H1 (cell line): ENCODE measurements at regions not wholly inside any gene's neighbourhood (a gene's known extent, or its start where the extent isn't known, plus 50 kb on each side); places are given as distances from the start of the nearest gene placed in this dataset.

Source experiments
- CTBP2 ChIP-seq: IDR thresholded peaks from 2 replicates; pipeline ENCODE4 v1.7.0; 2011; ENCODE audit warnings: borderline replicate concordance, mild to moderate bottlenecking, moderate library complexity, mixed read lengths, low read length; ENCODE audit not compliant: insufficient read depth, insufficient read length
- POLR2AphosphoS5 ChIP-seq: IDR thresholded peaks from 2 replicates; pipeline ENCODE4 v1.6.1; 2011; ENCODE audit warnings: low read depth, low read length
- TF ChIP-seq, protein P1 (sequence below): fragments of 300-600 bp; sonication (generic); IDR thresholded peaks from 2 replicates; pipeline ENCODE4 v1.7.1; 2012; ENCODE audit warnings: low read length, moderate library complexity, mild to moderate bottlenecking, inconsistent platforms; ENCODE audit not compliant: insufficient replicate concordance
- TF ChIP-seq, protein P2 (sequence below): IDR thresholded peaks from 2 replicates; pipeline ENCODE4 v1.6.1; 2012; ENCODE audit warnings: inconsistent platforms

DNA sequence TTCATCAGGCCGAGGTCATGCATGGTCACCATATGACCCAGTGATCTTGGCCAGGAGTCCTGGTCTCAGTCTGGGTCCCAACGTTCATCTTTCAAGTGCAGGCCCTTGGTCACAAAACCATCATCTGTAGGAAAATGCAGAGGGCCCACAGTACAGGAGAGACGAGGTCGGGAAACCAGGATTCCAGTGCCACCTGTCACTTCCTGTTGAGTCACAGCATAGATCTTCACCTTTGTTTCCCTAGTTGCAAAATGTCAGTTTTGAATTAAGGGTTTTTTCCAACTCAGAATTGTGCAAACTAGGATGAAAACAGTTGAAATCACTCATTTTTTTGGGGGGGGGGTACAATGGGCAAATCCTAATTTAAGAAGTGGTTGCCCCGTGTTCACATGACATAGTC lies 162.2 kb downstream of the INSIG2 start (continued):
- TF ChIP-seq, protein P1, sequence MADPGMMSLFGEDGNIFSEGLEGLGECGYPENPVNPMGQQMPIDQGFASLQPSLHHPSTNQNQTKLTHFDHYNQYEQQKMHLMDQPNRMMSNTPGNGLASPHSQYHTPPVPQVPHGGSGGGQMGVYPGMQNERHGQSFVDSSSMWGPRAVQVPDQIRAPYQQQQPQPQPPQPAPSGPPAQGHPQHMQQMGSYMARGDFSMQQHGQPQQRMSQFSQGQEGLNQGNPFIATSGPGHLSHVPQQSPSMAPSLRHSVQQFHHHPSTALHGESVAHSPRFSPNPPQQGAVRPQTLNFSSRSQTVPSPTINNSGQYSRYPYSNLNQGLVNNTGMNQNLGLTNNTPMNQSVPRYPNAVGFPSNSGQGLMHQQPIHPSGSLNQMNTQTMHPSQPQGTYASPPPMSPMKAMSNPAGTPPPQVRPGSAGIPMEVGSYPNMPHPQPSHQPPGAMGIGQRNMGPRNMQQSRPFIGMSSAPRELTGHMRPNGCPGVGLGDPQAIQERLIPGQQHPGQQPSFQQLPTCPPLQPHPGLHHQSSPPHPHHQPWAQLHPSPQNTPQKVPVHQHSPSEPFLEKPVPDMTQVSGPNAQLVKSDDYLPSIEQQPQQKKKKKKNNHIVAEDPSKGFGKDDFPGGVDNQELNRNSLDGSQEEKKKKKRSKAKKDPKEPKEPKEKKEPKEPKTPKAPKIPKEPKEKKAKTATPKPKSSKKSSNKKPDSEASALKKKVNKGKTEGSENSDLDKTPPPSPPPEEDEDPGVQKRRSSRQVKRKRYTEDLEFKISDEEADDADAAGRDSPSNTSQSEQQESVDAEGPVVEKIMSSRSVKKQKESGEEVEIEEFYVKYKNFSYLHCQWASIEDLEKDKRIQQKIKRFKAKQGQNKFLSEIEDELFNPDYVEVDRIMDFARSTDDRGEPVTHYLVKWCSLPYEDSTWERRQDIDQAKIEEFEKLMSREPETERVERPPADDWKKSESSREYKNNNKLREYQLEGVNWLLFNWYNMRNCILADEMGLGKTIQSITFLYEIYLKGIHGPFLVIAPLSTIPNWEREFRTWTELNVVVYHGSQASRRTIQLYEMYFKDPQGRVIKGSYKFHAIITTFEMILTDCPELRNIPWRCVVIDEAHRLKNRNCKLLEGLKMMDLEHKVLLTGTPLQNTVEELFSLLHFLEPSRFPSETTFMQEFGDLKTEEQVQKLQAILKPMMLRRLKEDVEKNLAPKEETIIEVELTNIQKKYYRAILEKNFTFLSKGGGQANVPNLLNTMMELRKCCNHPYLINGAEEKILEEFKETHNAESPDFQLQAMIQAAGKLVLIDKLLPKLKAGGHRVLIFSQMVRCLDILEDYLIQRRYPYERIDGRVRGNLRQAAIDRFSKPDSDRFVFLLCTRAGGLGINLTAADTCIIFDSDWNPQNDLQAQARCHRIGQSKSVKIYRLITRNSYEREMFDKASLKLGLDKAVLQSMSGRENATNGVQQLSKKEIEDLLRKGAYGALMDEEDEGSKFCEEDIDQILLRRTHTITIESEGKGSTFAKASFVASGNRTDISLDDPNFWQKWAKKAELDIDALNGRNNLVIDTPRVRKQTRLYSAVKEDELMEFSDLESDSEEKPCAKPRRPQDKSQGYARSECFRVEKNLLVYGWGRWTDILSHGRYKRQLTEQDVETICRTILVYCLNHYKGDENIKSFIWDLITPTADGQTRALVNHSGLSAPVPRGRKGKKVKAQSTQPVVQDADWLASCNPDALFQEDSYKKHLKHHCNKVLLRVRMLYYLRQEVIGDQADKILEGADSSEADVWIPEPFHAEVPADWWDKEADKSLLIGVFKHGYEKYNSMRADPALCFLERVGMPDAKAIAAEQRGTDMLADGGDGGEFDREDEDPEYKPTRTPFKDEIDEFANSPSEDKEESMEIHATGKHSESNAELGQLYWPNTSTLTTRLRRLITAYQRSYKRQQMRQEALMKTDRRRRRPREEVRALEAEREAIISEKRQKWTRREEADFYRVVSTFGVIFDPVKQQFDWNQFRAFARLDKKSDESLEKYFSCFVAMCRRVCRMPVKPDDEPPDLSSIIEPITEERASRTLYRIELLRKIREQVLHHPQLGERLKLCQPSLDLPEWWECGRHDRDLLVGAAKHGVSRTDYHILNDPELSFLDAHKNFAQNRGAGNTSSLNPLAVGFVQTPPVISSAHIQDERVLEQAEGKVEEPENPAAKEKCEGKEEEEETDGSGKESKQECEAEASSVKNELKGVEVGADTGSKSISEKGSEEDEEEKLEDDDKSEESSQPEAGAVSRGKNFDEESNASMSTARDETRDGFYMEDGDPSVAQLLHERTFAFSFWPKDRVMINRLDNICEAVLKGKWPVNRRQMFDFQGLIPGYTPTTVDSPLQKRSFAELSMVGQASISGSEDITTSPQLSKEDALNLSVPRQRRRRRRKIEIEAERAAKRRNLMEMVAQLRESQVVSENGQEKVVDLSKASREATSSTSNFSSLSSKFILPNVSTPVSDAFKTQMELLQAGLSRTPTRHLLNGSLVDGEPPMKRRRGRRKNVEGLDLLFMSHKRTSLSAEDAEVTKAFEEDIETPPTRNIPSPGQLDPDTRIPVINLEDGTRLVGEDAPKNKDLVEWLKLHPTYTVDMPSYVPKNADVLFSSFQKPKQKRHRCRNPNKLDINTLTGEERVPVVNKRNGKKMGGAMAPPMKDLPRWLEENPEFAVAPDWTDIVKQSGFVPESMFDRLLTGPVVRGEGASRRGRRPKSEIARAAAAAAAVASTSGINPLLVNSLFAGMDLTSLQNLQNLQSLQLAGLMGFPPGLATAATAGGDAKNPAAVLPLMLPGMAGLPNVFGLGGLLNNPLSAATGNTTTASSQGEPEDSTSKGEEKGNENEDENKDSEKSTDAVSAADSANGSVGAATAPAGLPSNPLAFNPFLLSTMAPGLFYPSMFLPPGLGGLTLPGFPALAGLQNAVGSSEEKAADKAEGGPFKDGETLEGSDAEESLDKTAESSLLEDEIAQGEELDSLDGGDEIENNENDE = no peak
- TF ChIP-seq, protein P2, sequence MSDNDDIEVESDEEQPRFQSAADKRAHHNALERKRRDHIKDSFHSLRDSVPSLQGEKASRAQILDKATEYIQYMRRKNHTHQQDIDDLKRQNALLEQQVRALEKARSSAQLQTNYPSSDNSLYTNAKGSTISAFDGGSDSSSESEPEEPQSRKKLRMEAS = no peak
- TF ChIP-seq POLR2AphosphoS5 (no peak), CTBP2 (no peak)
- TF ChIP-seq, all 59 proteins: peak for 0
